CD14-positive monocyte (primary cell): ENCODE measurements at regions not wholly inside any gene's neighbourhood (a gene's known extent, or its start where the extent isn't known, plus 50 kb on each side); places are given as distances from the start of the nearest gene placed in this dataset.
"Not testable (repeated sequence)": the region's sequence is repeated elsewhere in the genome, so short reads cannot be mapped to it uniquely, and the experiment has no call there.

ENCODE experiments used
- DNase-seq, 3 donors: peaks; one replicate each; pipeline ENCODE4 v3.0.0-alpha.2; 2011 to 2022
- H2AFZ ChIP-seq: 2 replicates; pipeline ENCODE4 v1.6.0; 2012; ENCODE audit warnings: mild to moderate bottlenecking, low read depth, low read length, inconsistent platforms; ENCODE audit not compliant: insufficient read depth, poor library complexity, severe bottlenecking
- H3K27ac ChIP-seq, 2 donors: 1 replicate in 1 of 2; 2 replicates in 1 of 2; pipeline ENCODE4 v1.5.1; 2012 to 2013; ENCODE audit warnings: low read length in 2 of 2, control low read depth in 1 of 2, inconsistent platforms in 1 of 2, low read depth in 1 of 2, mild to moderate bottlenecking in 1 of 2
- H3K27me3 ChIP-seq, 2 donors: one replicate each; pipeline versions ENCODE4 v1.6.0 to v1.6.1; 2011 to 2013; ENCODE audit warnings: low read length in 2 of 2; ENCODE audit not compliant: control insufficient read depth in 2 of 2, insufficient read depth in 2 of 2
- H3K36me3 ChIP-seq, 2 donors: replicated peaks in 1 of 2; 1 replicate in 1 of 2; 2 replicates in 1 of 2; pipeline versions ENCODE4 v1.5.1 to v1.6.1; 2012 to 2013; ENCODE audit warnings: low read length in 2 of 2, control low read depth in 1 of 2, inconsistent platforms in 1 of 2, mild to moderate bottlenecking in 1 of 2; ENCODE audit not compliant: insufficient read depth in 2 of 2, control insufficient read depth in 1 of 2
- H3K4me1 ChIP-seq, 2 donors: 1 replicate in 1 of 2; 2 replicates in 1 of 2; pipeline versions ENCODE4 v1.5.1 to v1.6.1; 2012 to 2013; ENCODE audit warnings: low read length in 2 of 2, control low read depth in 1 of 2, inconsistent platforms in 1 of 2, mild to moderate bottlenecking in 1 of 2, moderate library complexity in 1 of 2; ENCODE audit not compliant: insufficient read depth in 2 of 2, control insufficient read depth in 1 of 2
- H3K4me2 ChIP-seq: replicated peaks from 2 replicates; pipeline ENCODE3; 2012; ENCODE audit warnings: low read length, moderate library complexity, mild to moderate bottlenecking; ENCODE audit not compliant: poor library complexity, severe bottlenecking; ENCODE audit errors: extremely low read depth
- H3K4me3 ChIP-seq, 3 experiments: fragments of 200-600 bp in 1 of 3; sonication (generic) in 1 of 3; replicated peaks in 1 of 3; 1 replicate in 2 of 3; 2 replicates in 1 of 3; pipeline ENCODE4 v1.5.1; 2011 to 2013; ENCODE audit warnings: low read length in 3 of 3, mild to moderate bottlenecking in 3 of 3, control low read depth in 2 of 3, low read depth in 2 of 3, inconsistent platforms in 1 of 3, moderate library complexity in 1 of 3
- H3K79me2 ChIP-seq: 2 replicates; pipeline ENCODE4 v1.6.0; 2012; ENCODE audit warnings: mild to moderate bottlenecking, control low read depth, inconsistent platforms, low read length, moderate library complexity; ENCODE audit not compliant: insufficient read depth
- H3K9ac ChIP-seq: 2 replicates; pipeline ENCODE4 v1.6.0; 2017; ENCODE audit warnings: low read length, mild to moderate bottlenecking; ENCODE audit not compliant: insufficient read depth, poor library complexity, severe bottlenecking
- H3K9me3 ChIP-seq, 2 donors: replicated peaks in 1 of 2; 1 replicate in 1 of 2; 2 replicates in 1 of 2; pipeline versions ENCODE4 v1.5.1 to v1.6.1; 2012 to 2013; ENCODE audit warnings: low read length in 2 of 2, control low read depth in 1 of 2; ENCODE audit not compliant: control insufficient read depth in 1 of 2, insufficient read depth in 1 of 2
- H4K20me1 ChIP-seq: 2 replicates; pipeline ENCODE4 v1.6.0; 2012; ENCODE audit warnings: mild to moderate bottlenecking, low read length, control low read depth, moderate library complexity; ENCODE audit not compliant: insufficient read depth
- H3K27ac Mint-ChIP-seq, 7 donors: one replicate each; pipeline ENCODE4 v1.8.0; 2020; ENCODE audit warnings: mild to moderate bottlenecking in 7 of 7, mixed read lengths in 7 of 7, moderate library complexity in 6 of 7, inconsistent platforms in 2 of 7
- H3K27me3 Mint-ChIP-seq, 3 donors: one replicate each; pipeline ENCODE4 v1.8.0; 2021 to 2022; ENCODE audit warnings: low read depth in 3 of 3, mild to moderate bottlenecking in 3 of 3, mixed read lengths in 3 of 3, moderate library complexity in 3 of 3, inconsistent platforms in 1 of 3
- H3K36me3 Mint-ChIP-seq, 2 donors: one replicate each; pipeline ENCODE4 v1.8.0; 2020; ENCODE audit warnings: mixed read lengths in 2 of 2, inconsistent platforms in 1 of 2, mild to moderate bottlenecking in 1 of 2
- H3K4me1 Mint-ChIP-seq: one replicate; pipeline ENCODE4 v1.8.0; 2020; ENCODE audit warnings: mild to moderate bottlenecking, mixed read lengths
- H3K4me3 Mint-ChIP-seq, 2 donors: one replicate each; pipeline ENCODE4 v1.8.0; 2020; ENCODE audit warnings: mild to moderate bottlenecking in 2 of 2, mixed read lengths in 2 of 2, moderate library complexity in 1 of 2
- H3K9me3 Mint-ChIP-seq, 7 donors: one replicate each; pipeline ENCODE4 v1.8.0; 2020 to 2022; ENCODE audit warnings: mixed read lengths in 7 of 7, mild to moderate bottlenecking in 6 of 7, moderate library complexity in 6 of 7, inconsistent platforms in 2 of 7
- CTCF ChIP-seq: fragments of 200-600 bp; IDR thresholded peaks from one replicate; pipeline ENCODE4 v1.8.0; 2022; ENCODE audit warnings: antibody characterized with exemption, mild to moderate bottlenecking
- WGBS: methylation state at CpG from one replicate; pipeline ENCODE4 v1.1.5; 2013; ENCODE audit warnings: missing lambda C conversion rate; ENCODE audit not compliant: insufficient coverage; 5-methylcytosine and 5-hydroxymethylcytosine counted together
- intact Hi-C, 2 donors: fragments of 100-400 bp; cut with micrococcal nuclease; formaldehyde crosslinking; loops; one replicate each; pipeline versions ENCODE4 v1.15.0 to v1.15.1; 2023

- H3K4me3 ChIP-seq, H3K4me3 Mint-ChIP-seq, H3K4me1 Mint-ChIP-seq, H3K27me3 ChIP-seq, H3K9me3 Mint-ChIP-seq, H3K9ac ChIP-seq, H3K4me1 ChIP-seq, H4K20me1 ChIP-seq, intact Hi-C loops, H3K79me2 ChIP-seq, H3K36me3 ChIP-seq, H3K27ac Mint-ChIP-seq, H3K4me2 ChIP-seq, DNase-seq, H2AFZ ChIP-seq, H3K27ac ChIP-seq, H3K36me3 Mint-ChIP-seq, H3K9me3 ChIP-seq, H3K27me3 Mint-ChIP-seq: not testable (repeated sequence)
- WGBS, result no CpG with 5 or more reads among the region's 12 CpGs
Measured at GRCh38 chrX:153251952-153252351, 69.6 kb downstream of the PNMA6F start.

GRCh38 chrX:153250762-153251161 lies 70.8 kb downstream of the PNMA6F start:
- H3K79me2 ChIP-seq, H3K9ac ChIP-seq, H3K9me3 ChIP-seq, H3K27me3 Mint-ChIP-seq, H3K4me2 ChIP-seq, H3K4me3 Mint-ChIP-seq, H3K27ac ChIP-seq, H3K4me3 ChIP-seq, intact Hi-C loops, H3K9me3 Mint-ChIP-seq, H4K20me1 ChIP-seq, H3K4me1 Mint-ChIP-seq, H3K36me3 Mint-ChIP-seq, DNase-seq, H3K27me3 ChIP-seq, H3K27ac Mint-ChIP-seq, H2AFZ ChIP-seq, H3K4me1 ChIP-seq, H3K36me3 ChIP-seq: not testable (repeated sequence)
- no CpG with 5 or more reads among the region's 1 CpG for WGBS

GRCh38 chrX:153245288-153245731 lies 66.2 kb downstream of the MAGEA1 start:
- no peak overlapping the region for H2AFZ ChIP-seq
- no peak for DNase-seq

More at GRCh38 chrX:153245288-153245731, 66.2 kb downstream of the MAGEA1 start:
- H3K9ac ChIP-seq, result no peak overlapping the region
- Mint-ChIP-seq H3K4me1 (peaks cover 8% of the 10 kb centered on the region), H3K27ac (no peak overlapping the region), H3K4me3 (peak overlapping the region; percentile 6 to 56), H3K36me3 (no peaks in the 10 kb centered on the region), H3K9me3 (no peaks in the 10 kb centered on the region), H3K27me3 (peaks cover 3 to 11% (median 4%) of the 10 kb centered on the region in 3 donors)
- intact Hi-C loops, result no loop called here
- no peaks in the 10 kb centered on the region for H3K4me1 ChIP-seq
- no peak for TF ChIP-seq CTCF
- no peaks in the 10 kb centered on the region for H3K79me2 ChIP-seq
- H3K36me3 ChIP-seq, result no peaks in the 10 kb centered on the region
- no peaks in the 10 kb centered on the region for H4K20me1 ChIP-seq
- peaks cover 0 to 25% of the 10 kb centered on the region in 2 donors for H3K27me3 ChIP-seq
- H3K4me2 ChIP-seq, result peak overlapping the region; percentile 5
- peak overlapping the region in 1 of 3 experiments; percentile 26 for H3K4me3 ChIP-seq
- H3K9me3 ChIP-seq, result no peaks in the 10 kb centered on the region
- no peak overlapping the region for H3K27ac ChIP-seq
- WGBS, result no CpG with 5 or more reads among the region's 4 CpGs
